ENCODE measurements at regions not wholly inside any gene's neighbourhood (a gene's known extent, or its start where the extent isn't known, plus 50 kb on each side); places are given as distances from the start of the nearest gene placed in this dataset.
"Not testable (repeated sequence)": the region's sequence is repeated elsewhere in the genome, so short reads cannot be mapped to it uniquely, and the experiment has no call there.

GRCh38 chr4:187750652-187751051, 244.9 kb upstream of the ZFP42 start:
- not testable (repeated sequence) for TF ChIP-seq EZH2 (IDR thresholded peaks at IDR 0.05; ENCODE audit: low read depth, low read length, severe bottlenecking); CTCF (IDR thresholded peaks at IDR 0.05; ENCODE audit: control extremely low read depth in 1 of 3, insufficient read depth in 1 of 3, low read depth in 1 of 3, low read length in 3 of 3); EP300 (IDR thresholded peaks at IDR 0.05; ENCODE audit: borderline replicate concordance in 1 of 2, low read depth in 2 of 2, low read length in 2 of 2); RBBP5 (IDR thresholded peaks at IDR 0.05; ENCODE audit: borderline replicate concordance, low read depth, low read length); POLR2A (IDR thresholded peaks at IDR 0.05; ENCODE audit: control extremely low read depth in 1 of 2, low read depth in 2 of 2, low read length in 2 of 2); EGR1 (IDR thresholded peaks at IDR 0.05; ENCODE audit: borderline replicate concordance, low read depth, low read length); GTF2F1 (IDR thresholded peaks at IDR 0.05; ENCODE audit: borderline replicate concordance, low read depth, low read length)

All from H1 (cell line).